ENCODE measurements at regions not wholly inside any gene's neighbourhood (a gene's known extent, or its start where the extent isn't known, plus 50 kb on each side); places are given as distances from the start of the nearest gene placed in this dataset.

DNA sequence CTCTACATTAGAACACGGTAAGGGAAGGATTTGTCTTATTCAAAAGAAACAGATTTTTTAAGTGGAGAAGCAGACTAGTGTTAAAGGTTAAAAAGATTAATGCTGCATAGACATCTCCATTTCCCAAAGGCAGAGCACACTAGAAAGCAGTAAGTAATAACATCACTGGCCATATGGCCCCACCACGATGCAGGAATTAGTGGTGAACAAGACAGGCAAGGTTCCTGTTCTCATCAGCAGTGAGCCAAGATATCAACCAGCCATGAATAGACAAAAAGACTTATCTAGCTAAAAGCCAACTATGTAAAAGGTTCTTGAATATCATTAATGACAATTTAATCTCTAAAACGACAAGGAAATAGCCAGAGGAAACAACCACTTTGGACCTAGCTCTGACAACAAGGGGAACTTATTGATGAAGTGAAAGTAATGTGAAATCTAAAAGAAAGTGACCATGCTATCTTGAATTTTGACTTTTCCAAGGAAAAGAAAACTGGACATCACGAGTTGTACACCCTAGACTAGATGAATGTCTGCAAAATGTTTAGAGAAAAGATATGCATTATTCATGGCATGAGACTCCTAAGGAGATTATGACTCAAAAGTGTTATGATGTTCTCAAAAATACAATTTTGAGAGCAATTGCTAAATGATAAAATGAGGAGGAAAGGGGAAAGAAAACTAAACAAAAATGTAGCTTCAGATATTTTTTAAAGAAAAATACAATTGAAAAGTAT lies 157.9 kb upstream of the STXBP5 start:
- no peak for DNase-seq

DNA sequence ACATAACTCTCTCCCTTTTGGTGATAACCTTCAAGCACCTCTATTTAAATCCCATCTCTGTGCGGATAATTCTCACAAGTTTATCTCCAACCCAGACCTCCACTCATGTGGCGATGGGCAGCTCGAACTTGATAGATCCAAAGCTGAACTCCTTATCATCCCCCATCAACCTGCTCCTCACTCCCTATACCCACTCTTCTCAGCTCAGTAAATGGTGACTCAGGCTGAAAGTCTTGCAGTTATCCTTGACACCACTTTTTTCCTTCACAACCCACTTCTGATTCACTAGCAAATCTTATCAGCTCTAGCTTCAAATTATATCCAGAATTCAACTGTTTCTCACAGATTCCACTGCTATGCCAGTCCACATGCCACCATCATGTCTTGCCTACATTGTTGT lies 155.3 kb upstream of the STXBP5 start:
- DNase-seq, result no peak

DNA sequence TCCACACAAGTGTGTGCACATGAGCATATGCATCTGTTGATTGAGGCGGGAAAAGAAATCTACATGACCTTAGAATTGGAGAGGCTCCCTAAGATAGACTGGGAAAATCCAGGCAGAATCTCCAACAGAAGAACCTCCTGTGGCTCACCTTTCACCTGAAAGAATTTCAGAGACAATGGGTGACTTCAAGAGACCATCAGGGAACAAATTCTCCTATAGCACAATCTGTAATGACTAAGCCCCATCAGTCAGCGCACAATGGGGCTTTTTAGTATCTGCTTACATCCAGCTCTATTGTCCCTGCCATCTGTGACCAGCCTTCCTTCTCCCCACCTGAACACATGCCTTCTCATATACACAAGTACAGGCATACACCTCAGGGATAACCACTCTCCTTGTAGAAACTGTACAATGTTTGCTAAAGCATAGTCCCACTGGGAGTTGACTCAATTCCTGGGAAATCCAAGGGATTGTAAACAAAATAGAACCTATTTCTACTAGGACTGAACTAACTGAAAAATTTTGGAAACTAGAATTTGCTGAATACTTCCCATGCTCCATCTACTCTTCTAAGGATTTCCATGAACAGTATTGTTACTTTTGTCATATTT lies 150.8 kb upstream of the STXBP5 start:
- DNase-seq, result no peak

DNA sequence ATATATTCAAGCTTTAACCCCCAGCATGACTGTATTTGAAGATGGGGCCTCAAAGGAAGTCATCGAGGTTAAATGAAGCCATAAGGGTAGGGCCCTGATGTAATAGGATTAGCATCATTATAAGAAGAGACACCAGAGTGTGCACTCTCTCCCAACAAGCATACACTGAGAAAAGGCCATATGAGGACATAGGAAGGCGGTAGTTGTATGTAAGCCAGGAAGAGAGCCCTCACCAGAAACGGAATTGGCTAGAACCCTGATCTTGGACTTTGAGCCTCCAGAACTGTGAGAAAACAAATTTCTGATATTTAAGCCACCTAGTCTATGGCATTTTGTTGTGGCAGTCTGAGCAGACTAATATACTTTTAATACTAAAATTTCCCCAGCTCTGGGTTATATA lies 150.1 kb upstream of the STXBP5 start:
- DNase-seq, result no peak

DNA sequence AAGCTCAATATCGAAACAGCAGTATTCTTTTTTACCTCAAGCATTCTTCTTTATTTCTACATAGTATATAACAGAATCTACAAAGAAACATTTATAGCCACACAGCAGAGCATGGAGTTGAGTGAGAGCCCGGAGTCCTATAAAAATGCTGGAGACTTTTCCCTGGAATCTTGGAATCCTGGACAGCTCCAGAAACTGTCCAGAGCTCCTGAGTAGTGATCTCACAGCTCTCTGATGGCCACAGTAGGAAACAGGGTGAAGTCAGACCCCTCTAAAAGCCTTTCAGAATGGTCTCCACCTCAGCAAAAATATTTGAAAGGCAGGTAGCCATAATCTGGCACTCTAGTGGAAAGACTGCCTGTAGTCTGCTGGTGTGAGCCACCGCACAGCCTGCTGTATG lies 149.3 kb upstream of the STXBP5 start:
- no peak for DNase-seq

DNA sequence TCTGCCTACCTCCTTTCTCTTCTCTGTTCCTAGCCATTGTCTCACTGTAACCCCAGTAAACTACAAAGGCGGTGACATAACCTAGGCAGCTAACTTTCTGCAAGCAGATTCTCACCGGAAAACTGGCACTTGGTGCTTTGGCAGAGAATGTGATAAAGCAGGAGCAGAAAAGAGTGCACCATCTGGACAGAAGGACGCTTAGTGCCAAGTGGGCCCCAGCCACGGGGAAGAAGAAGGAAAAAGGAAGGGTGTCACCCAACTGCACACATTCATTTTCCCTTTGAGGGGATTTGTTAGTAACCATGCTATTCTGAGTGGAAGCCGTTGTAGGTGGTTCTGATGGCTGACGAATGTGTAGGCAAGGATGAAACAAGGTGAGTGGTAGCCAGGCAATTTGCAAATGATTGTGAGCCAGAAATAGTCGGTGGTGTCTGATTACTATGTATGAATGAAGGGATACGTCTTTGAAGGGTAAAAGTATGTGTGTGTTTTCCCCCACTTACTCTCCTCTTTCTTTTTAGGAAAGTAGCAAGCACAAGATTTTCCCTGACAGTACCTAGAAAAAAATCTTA lies 148.3 kb upstream of the STXBP5 start:
- DNase-seq, result no peak

DNA sequence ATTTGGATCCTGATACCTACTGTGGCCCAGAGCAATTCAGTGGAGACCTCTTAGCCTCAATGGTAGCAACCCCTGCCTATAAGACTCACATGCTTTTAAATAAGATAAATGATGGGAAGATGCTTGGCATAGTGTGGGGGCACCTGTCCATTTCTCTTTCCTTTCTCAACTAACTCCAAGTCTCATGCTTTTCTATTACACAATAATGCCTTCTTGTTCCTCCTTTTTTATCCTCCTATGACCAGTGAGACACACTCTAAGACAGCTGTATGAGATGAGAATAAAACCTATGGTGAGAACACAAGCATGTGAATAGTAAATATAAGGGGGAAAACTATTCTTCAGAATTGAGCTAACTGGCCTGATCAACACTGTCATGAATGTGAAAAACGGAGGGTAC lies 147.0 kb upstream of the STXBP5 start:
- no peak for DNase-seq

DNA sequence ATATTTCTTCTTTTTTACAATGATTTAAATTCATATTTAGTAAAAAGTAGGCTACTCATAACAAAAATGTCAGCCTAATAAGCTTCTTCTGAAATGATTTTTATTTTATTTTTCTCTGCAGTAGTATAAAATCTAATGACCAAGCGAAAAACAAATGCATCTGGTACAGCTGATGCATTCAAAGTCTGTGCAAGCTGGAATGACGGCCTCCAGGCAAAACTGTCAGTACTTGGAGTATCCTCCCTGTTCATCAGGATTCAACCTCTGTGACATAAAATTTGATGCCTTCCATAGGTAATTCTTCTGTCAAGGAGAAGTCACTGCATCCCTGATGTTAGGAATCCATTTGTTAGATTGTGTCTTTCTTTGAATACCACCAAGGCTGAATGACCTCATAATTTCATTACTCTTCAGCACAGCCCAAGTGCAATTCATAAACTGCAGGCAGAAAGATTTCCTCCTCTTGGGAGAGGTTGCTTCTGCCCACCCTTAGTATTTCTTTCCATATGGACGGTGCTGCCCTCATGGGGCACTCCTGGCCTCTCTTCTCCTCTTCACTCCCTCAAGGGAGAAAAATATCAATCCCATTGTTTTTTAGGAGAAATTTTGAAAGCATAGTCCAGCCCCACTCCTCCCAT lies 146.4 kb upstream of the STXBP5 start:
- DNase-seq, result no peak

DNA sequence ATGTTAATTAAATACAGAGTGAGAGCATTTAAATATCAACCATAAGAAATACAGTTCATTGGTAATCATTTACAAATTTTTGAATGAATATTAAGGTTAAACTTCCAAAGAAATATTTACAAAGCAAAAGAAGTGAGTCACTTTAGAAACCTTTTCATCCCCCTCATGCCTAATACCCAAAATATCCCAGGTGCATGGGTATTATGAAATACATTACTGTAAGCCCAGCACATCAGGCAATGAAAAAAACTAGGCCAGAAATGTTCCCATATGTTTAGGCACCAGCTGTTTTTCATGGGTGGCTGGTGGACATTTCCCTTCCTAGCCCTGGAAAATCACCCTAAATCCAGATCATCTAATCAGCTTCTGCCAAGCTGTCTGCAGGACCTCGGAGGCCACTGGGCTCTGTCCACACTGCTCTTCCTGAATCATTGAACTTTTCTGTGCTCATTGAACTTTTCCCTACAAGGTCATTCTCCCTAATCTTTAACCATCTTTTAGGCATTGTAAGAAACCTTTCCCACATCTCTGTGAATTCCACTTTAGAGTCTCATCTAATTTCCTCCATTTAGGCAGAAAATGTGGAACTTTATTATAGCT lies 145.3 kb upstream of the STXBP5 start:
- DNase-seq, result no peak

DNA sequence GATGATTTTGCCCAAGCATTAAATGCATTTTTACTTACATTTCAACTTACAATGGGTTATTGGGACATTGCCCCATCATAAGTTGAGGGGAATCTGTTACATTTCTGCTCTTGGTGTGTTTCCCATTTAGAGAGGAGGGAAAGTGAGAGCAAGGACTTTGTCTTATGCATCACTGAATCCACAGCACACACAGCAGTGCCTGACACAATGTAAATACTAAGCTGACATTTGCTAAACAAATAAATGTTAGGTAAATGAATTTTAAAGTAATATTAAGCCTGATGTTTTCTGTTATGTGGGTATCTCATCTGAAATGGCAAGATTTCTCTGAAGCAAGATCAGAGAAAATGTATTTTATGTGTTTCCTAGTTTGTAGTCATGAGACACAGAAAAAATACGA lies 143.6 kb upstream of the STXBP5 start:
- no peak for DNase-seq

DNA sequence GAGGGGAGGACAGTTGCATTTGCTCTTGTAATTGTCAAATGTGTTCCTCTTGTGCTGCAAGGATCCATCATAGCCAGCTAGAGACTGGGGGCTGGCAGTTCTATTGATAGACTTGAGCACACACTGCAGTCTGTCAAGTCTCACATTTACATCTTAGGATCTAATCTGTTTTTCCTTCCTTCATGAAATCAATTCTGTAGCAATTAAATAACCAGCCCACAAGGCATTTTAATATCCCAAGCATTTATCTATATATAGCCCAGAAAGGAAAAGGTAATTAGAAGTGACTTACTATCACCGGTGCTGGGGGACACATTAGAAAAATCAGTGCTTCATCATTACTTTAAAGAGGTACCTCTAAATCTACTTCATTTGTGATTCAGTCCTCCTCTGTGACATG lies 143.0 kb upstream of the STXBP5 start:
- no peak for DNase-seq

DNA sequence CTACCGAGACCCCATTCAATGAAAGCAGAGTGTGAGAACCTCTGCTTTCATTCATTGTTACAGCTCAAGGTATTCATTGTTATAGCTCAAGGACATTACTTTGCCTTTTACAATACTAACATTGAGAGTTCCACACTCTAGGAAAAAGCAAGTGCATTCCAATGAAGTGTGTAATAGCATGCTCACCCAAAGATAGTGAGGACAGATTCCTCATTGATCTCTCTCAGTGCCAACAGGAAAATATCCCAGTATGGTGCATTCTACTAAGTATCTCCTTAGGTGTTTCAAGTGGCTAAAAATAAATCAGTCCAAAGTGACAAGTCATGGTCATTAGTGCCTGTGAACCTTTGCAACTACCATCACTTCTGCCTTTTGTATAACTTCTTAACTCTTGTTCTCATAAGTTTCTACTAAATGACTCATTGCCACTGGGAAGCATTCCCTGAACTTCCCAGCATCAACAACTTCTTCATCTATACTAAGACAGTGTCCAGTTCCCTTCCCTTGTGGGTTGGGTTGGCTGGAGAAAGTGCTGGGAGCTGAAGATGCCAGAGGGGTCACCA lies 140.7 kb upstream of the STXBP5 start:
- DNase-seq, result no peak

DNA sequence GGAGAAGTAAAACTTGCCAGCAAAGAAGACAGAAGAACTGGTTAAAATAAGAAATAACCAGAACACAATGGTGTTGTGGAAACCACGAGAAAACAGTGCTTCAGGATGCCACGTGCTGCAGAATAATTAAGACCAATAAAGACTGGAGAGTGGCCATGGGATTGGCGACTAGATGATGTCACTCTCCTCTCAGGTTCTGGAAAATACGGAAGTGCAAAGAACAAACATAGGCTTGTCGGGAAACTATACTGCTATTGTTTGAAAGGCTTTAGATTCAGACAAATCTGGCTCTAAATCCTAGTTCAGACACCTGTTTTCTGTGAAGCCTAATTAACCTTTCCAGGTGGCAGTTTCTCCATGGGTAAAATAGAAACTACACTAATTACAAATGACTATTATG lies 138.4 kb upstream of the STXBP5 start:
- no peak for DNase-seq

DNA sequence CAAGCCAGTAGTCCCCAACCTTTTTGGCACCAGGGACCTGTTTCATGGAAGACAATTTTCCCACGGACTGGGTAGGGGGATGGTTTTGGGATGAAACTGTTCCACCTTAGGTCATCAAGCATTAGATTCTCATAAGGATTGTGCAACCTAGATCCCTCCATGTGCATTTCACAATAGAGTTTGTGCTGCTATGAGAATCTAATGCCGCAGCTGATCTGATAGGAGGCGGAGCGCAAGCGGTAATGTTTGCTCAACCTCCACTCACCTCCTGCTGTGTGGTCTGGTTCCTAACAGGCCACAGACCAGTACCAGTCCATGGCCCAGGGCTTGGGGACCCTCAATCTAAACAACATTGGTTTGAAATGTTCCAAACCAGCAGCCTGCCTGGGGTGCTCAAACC lies 137.0 kb upstream of the STXBP5 start:
- no peak for DNase-seq

DNA sequence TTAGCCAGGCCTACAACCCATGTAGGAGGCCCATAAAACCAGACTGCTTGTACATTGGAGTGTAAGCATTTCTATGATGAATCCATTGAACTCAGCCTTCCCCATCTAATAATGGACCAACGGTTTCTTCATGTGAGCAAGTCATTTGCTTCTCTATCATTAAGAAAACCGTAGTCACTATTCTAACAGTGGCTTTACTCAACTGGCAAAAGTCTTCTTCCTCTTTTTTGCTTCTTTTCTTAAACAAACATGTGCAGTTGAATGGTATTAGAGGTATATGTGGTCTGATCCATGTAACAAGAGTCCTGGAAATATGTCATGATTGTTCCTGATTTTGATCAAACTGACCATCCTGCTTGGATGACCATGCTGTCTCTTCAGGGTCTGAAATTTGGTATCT lies 132.4 kb upstream of the STXBP5 start:
- DNase-seq, result no peak

DNA sequence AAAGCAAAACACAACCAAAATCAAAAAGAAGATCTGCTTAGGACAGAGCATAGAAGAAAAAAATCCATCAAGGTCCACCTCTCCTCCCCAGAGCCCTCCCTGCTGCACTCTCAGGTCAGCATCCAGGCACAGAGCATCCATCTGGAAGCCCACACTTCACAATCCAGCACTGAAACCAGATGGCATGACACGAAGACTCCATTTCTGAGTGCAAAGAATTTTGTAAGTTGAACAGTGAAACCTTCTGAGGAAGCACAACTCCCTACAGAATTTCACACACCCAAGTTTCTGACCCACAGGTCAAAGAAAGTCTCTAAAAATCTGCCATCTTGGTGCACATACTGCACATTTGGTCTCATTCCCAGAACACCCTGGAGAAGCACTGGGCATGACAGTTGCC lies 128.8 kb upstream of the STXBP5 start:
- DNase-seq, result no peak

DNA sequence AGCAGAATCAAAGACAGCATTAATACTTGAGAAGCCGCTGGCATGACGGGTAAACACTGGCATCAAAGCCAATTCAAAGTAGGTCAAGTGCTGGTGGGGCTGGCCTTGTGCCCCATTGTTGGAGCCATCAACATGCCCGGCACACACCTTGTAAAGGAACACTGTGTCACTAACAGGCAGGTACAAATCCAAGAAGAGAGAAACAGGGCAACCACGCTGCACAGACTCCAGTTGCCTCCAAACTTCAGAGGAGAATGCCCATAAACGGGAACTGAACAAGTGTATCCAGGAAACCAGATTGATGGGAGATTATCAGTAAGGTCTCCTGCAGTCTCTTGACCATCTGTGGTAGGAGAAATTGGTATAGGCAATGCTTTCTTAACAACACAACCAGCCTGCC lies 127.0 kb upstream of the STXBP5 start:
- DNase-seq, result no peak

DNA sequence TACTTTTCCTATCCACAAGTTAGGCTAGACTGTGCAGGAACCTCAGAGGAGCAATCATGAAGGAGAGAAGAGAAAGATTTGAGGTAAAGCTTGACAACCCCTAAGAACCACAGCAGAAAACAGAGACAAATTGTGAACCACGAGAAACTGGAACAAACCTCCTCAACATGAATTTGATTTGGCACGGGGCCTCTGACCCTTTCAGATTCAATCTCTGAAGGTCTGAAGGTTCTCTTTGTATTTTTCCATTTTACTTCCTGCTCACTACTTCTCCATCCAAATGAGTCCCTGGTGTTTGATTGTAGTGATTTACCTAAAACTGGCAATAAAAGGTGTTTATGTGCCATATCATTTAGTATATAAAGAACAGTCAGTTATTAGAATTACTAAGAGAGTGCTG lies 126.1 kb upstream of the STXBP5 start:
- no peak for DNase-seq

DNA sequence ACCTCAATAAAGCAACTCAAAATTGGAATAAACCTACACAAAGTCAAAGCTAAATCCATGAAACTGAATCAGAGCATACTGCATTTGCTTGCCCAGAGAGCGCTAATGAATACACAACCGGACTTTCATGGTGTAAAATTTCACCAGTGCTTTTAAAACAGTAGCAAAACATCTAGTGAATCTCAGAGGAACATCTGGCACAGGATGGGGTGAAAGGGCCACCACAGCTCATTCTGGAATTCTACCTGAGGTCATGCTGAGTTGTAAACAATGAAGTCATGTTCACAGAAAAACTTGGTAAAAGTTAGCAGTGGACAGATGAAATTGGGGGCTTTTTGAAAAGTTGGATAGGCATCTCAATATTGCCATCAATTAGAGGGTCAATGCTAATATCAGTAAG lies 125.6 kb upstream of the STXBP5 start:
- DNase-seq, result no peak

DNA sequence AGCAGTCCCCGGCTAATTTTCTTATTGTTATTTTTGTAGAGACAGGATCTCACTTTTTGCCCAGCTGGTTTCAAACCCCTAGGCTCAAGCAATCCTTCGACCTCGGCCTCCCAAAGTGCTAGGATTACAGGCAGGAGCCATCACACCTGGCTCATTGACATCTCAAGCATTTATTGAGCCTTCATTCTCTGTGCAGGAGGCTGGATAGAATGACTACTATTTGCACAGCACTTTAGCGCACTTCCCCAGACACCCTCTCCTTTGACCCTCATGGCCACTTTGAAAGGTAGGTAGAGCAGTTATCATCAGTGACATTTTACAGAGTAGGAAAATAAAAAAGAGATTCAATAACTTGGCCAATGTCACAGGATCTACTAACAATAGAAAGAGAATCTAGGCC lies 124.0 kb upstream of the STXBP5 start:
- DNase-seq, result no peak

DNA sequence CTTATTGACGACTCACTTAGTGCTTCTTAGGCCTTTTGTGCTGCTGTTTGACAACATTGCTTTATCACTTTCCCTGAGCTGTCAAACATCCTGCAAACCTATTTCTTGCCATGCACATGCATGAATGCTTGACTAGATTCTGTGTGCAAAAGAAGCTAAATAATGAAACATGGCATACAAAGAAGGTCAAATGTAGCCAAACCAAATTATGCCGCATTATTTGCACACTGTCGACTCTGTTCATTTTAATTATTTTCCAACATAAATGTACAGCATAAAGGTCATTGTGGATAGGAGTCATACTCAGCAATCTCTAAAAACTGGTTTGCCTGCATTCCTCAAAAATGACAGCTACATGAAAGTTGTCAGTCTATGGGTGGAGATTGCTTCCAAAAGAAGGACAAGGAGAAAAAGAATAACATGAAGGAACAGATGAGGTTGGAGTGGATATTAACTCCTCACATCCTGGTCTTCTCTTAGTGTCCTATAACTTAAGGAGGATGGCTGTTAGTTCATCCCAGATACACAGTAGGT lies 123.1 kb upstream of the STXBP5 start:
- DNase-seq, result no peak

DNA sequence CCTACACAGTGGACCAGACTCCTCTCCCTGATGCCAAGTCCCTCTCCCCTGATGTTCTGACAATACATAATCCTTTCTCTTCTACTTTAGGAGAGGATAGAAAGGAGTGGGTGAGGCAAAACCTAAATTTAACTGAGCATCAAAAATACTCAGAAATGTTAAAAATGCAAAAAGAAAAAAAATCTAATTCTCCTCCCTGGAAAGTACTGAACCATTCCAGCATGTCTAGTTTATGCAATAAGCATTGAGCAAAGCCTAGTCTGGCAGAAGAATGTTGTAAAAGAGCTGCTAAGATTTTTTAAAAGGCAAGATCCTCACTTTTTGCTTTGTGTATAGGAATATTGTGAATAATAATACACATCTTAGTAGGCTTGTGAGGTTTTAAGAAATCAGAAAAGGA lies 116.6 kb upstream of the STXBP5 start:
- DNase-seq, result no peak

DNA sequence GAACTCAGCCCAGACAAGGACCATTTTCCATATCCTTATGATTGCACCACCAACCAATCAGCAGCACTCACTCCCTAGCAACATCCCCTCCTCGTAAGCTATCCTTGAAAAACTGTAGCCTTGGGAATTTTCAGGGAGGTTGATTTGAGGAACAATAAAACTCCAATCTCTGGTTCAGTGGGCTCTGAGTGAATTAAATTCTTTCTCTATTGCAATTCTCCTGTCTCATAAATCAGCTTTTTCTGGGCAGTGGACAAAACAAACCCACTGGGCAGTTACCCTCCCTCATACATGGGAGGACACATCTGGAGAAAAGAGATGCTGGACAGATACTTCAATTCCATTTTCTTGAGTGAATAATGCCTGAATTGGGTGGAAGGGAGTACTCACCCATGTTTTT lies 115.4 kb upstream of the STXBP5 start:
- no peak for DNase-seq

All from activated CD4-positive, alpha-beta T cell treated with anti-CD3 and anti-CD28 coated beads, Interleukin-2, Interleukin-6, amounts not matched to agents 100 ng/mL and 50 ng/mL, durations not matched to agents 16 hours and 8 hours (primary cell).